Dedifferentiated amniotic fluid mesenchymal stem cell (primary cell): ENCODE measurements at regions not wholly inside any gene's neighbourhood (a gene's known extent, or its start where the extent isn't known, plus 50 kb on each side); places are given as distances from the start of the nearest gene placed in this dataset.
"Not testable (repeated sequence)": the region's sequence is repeated elsewhere in the genome, so short reads cannot be mapped to it uniquely, and the experiment has no call there.

Experiments
- DNase-seq: peaks from one replicate; pipeline ENCODE4 v3.0.0-alpha.2; 2016; ENCODE audit errors: extremely low spot score

DNA sequence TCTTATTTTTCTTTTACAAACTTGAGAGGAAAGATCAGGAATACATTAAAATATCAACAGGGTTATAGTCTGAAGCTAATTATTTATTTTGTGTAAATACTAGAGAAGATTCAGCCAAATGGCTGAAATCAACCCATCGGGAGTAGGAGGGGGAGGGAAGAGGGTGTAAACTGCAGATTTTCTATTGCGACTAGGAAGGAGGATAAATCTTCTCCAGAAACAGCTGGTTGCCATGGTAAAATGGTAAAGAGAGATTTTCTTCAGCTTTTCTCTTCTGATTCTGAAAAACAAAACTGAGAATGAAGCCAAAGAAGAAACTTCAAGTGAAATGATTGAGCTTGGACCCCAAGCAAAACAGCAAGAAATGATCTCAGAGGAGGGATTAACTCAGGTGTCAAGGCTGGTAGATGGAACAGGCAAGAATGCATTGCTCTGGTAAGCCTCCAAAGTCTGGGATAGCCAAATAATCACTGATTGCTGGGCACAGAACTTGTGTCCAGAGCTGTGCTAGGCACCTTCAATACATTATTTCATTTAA, 193.5 kb upstream of the SPTLC3 start:
- DNase-seq, result no peak

DNA sequence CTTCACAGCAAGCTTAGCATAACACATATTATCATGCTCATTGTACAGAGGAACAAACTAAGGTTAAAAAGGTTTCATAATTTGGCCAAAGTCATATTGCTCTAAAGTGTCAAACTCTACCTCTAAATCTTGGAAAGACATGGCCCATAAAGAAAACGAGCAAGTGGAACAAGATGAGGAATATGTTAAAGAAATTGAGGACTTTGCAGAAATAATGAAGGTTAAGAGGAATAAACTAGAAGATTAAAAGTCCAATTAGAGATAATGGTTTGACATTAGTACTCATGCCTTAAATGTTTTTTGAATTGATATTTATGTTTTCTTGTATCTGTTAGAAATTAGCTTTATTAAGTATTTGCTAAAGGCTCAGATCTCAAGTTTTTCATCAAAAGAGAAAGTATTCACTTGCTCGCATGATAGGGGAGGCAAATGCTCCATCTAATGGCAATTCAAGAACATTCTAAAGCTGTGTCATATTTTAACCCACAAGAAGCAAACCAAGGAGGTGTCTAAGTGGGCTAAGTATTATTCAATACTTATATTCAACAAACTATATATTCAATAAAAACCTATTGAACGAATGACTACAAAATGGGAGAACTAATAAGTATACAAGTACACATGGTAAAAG, 192.9 kb upstream of the SPTLC3 start:
- no peak for DNase-seq

DNA sequence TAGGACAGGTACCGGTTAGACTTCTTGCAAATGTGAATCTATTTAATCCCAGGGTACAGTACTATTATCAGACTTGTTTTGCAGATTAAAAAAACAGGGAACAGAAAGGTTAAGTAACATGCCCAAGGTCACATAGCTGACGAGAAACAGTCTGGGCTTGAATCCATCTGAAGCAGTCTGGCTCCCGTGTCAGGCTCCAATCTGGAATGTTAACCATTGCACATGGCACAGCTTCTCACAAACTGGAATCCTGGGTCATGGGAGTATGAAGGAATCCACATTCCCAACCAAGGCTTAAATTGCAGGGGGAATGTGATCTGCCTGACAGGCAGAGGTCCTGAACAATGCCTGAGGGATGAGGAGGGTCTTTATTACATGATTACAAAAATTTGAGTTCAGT, 187.5 kb upstream of the SPTLC3 start:
- DNase-seq, result no peak

DNA sequence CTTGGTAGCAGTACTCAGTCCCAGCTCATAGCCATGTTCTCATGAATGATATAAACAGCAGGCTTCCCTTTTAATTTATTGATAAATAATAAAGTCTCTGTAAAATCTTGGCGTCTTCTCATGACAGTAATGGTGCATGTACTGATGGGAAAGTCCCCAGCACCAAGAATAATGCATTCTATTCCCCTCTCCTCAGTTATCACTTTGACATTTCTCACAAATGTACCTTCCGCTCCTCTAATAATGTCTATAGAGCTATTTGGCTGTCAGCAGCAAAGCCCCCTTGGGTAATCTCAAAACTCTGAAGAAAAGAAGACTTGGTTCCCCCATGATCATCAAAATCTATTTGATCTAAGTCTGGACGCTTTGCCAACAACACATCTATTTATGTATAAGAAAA, 185.0 kb upstream of the SPTLC3 start:
- no peak for DNase-seq

DNA sequence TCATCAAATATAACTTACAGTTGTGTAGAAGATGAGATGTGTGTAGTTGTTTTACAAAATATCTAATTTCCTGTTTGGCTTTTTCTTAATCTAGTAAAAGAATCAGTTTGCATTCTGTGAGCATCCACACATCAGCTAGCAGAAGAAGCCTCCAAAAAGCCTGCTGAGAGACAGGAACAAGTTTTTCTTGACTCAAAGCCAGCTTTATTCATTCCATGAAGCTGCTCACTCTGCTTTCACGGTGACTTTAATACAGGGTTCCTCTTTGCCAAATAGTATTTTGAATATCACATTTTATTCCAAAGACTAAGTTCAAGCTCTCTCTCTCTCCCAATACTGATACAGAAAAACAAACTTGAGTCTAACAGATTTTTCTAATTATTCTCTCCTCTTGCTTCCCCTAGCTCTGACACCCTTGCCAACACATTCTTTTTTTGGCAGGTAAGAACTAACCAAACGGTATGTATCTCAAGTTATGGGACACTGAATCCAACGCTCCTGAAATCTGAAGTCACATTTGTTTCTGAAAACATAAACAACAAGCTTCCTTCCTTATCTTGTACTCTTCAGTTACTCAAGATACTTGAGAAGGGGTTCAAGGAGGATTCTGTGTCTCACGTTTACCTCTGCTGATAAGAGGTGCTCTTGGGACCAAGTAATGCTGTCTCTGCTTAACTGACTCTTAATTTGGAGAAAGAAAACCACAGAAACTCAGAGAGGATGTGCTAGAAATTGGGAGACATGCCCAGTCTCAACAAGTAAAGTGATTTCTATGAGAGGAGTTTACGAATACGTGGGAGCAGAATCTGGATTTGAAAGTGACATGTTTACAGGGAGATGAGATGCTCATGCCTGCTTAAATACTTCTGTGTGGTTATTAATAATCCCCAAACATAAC, 184.2 kb upstream of the SPTLC3 start:
- no peak for DNase-seq

DNA sequence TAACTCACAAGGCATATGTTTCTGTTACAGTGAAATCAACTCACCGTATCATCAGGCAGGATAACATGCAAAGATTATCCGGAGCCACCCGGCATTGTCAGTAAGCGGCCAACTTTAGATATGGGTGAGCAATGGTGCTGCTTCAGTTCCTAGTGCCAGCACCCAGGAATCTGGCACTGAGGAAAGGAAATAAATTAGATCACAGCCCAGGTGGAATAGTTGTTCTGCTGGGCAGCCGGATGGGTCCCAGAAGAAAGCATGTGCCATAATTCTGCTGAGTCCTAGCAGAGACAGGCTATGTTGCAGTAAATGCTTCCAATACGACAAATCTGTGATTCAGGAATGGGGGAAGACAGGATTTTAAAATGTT, 183.6 kb upstream of the SPTLC3 start:
- no peak for DNase-seq

DNA sequence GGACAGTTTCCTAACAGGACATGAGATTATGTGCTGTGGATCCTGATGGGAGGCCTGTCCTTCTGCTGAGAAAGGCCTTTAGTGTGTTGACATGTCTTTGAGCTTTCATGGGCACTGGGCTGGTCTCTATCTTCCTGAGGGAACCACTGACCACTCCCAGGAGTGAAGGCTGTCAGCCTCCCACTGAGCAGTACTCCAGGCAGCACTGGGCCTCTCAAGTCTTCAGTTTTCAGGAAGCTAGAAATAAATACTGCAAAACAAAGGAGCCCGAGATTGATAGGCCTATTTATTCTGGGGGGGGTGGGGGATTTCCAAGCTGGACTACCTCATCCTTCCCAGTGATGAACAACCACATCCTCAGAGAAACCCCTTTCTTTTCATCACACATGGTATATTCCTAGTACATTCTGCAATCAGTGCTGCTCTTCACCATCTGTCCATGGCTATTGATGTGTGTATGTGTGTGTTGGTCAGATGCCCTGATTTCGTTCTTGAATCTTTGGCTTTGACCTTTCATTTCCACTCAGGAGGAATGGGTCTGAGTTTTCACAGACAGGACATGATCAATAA, 180.9 kb upstream of the SPTLC3 start:
- no peak for DNase-seq

DNA sequence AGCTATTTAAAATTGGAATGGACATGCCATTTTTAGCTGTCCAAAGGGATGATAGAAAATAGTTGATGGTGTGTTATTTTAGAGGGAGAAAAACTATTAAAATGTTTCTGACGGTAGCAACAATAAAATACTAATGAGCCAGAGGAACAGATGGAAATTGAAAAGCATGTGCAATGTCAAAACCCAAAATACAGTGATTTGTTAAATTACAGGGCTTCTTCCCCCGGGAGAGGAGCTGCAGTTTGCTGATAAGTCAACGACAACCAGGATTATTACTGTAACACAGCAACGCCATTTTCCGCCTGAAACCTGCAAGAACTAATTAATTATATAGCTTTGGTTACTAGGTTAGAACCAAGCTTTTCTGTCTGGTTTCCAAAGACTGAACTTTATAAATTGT, 179.6 kb upstream of the SPTLC3 start:
- DNase-seq, result no peak

DNA sequence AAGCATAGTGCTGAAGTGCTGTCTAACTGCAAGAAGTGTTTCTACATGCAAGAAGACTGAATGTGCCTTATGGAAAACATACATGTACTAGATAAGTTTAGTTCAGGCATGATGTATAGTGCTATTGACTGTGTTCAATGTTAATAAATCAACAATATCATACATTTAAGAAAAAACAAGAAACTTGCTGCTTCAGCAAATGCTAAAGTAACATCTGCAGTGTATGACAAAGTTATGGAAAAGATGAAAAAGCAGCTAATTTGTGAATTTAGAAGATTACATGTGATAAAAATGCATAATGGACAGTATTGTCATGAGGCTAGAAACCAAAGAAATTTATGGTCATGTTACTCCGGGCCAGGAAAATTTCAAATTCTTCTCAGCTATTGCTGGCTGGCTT, 174.9 kb upstream of the SPTLC3 start:
- DNase-seq, result no peak

DNA sequence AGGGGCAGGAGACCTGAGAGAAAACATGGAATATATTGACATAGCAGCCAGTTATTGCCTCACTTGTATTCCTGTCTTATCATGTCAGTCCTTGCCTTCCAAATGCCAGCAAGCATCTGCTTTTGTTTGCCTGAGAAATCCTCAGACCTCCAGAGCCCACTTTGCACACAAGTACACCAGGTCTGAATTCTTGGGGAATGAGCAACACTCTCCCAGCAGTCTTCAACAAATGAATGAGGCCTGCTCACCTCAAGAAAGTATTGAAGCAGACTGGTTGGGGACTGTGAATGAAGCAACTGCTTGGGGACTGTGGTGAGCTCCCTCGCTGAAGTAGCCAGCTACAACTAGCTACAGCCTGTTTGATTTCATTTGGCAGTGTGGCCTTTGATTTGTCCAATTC, 172.8 kb upstream of the SPTLC3 start:
- no peak for DNase-seq

DNA sequence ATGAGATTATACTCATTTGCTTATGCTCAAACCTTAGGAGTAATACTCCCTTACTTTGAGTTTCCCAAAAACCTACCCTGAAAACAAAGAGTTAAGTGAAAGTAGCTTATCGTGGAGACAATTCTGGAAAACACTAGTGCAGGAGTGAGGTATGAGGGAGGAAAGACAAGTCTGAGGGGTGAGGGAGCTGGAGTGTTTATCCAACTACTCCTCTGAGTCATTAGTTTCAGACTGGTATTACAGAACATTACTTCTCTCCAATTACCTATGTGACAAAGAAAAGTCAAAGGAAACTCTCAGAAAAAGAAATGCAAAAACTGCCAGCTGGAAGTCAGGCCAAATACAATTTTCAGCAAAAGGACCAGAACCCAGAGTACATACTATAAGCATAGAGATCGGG, 171.1 kb upstream of the SPTLC3 start:
- no peak for DNase-seq

DNA sequence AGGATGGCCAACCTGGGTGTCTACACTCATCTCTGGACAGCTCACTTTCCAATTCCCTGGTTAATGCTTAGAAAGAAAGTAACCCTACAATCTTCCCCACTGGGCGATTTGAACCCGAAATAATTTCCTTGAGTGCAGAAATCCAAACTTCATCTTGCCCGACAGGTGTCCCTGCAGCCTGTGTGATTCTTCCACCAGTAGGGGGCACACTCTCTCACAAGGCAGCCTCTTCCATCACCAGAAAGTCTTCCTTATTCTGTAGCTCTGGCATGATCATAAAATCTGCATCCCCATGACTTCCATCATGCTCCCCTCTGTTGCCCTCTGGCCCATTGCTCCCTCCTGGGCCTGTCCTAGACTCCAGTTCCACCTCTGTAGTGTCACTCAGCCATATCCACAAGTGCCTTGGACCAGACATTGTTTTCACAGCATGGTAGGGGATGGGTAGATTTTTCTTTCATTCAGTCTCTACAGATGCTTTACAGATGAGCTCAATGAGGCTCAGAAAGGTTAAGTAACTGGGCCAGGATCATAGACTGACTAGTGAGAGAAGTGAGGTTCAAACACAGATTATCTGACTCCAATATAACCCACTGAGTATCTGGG, 170.4 kb upstream of the SPTLC3 start:
- no peak for DNase-seq

DNA sequence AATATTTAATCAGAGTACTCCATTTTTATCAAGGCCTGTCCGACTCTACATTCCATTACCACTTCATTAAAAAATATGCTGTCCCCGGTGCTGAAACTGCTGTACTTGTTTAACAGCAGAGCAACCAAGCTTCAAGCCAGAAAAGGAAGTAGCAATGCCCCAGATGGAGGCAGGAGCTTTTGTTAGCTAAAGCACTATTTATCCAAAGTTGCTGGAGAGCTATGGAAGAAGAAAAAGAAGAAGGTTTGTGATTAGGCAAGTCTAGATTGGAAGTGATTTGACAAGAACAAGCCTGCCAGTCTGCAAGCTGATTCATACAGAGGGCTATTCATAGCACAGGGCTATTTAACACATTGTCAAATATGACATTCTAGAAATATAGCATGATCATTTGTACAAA, 160.9 kb upstream of the SPTLC3 start:
- no peak for DNase-seq

DNA sequence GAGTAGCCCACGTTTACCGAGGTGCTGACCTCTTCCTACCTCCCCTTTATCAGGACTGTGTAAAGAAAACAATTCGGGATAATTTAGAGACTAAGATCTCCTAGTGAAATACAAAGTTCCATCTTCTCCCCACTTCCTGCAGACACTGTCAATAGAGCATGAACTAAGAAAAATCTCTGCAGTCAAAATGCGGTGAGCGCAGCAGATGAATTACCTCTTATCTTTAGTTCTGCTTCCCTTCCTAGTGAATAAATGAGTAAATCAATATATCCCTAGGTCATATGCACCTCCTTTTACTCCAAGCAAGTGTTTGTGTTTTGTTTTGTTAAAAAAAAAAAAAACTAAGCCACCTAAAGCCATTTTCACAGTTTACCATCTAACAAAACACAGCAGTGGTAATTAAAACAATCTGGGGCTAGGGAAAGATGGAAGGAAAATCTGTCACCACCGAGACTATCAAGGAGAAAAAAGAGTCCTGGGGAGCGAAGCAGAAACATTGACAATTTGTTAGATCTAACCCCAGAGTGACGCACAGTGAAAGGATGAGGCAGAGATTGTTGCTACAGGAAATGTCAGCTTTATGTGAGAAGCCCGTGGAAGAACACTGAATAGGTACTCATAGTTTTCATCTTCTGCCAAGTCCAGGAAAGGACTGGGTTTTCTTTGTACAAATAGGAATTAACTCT, 159.4 kb upstream of the SPTLC3 start:
- DNase-seq, result no peak

DNA sequence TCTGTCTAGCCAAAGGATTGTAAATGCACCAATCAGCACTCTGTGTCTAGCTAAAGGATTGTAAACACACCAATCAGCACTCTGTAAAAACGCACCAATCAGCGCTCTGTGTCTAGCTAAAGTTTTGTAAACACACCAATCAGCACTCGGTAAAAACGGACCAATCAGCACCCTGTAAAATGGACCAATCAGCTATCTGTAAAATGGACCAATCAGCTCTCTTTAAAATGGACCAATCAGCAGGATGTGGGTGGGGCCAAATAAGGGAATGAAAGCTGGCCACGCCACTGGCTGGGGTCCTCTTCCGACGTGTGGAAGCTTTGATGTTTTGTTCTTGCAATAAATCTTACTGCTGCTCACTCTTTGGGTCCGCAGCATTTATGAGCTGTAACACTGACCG, 151.1 kb upstream of the SPTLC3 start:
- DNase-seq, result not testable (repeated sequence)

DNA sequence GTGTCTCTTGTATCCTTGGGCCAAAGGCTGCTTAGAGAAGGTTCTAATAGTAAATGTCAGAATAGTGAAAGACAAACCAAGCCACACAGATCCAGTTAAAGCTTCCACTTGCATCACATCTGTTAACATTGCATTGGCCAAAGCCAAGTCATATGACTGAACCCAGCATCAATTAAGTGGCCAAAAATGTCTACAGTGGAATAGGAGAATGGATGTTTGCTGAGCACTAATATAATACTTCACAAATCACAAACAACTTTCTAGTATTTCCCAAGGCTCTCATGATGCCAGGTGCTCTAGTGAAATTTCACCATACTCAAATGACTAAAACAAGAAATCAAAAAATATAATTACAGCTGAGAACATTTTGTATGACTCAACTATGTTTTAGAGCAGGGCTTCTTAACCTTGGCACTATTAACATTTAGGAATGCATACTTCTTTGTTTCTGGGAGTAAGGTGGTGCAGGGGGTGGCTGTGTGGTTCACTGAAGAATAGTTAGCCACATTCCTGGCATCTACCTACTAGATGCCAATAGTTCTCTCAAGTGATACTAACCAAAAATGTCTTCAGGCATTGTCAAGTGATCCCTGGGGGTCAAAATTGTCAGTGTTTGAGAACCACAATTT, 148.0 kb upstream of the SPTLC3 start:
- DNase-seq, result no peak

DNA sequence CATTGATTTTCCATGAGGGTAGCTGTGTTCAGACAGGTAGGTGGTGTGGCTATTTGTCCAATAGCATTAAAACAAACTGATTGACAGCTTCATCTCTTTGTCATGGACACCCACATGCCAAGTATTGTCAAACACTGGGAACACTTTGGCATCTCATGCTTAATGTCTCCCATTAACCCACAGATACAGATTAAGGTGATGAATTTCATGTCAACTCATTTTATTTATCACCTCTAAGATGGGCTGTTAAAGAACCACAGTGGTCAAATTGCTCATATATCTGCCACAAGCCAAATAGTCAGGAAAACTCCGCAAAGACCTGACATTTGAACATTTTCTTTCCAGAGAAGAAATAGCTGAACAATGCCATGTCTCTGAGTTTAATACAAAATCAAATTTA, 139.1 kb upstream of the SPTLC3 start:
- no peak for DNase-seq

DNA sequence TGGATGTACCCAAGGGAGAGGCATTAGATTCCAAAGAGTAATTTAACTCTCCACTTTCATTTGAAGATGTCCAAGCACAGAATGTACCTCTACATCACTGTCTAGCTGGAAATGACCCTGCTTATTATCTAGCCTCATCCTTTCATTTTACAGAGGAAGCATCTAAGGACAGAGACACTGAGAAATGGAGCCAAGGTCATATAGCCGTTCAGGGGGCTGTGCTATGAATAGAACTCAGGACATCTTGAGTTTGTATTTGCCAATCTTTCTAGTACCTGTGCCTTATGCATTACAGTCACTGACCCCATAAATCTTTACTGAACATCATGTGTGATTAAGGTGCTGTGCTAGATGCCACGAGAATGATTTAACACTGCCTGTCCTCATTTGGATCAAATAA, 138.2 kb upstream of the SPTLC3 start:
- no peak for DNase-seq

DNA sequence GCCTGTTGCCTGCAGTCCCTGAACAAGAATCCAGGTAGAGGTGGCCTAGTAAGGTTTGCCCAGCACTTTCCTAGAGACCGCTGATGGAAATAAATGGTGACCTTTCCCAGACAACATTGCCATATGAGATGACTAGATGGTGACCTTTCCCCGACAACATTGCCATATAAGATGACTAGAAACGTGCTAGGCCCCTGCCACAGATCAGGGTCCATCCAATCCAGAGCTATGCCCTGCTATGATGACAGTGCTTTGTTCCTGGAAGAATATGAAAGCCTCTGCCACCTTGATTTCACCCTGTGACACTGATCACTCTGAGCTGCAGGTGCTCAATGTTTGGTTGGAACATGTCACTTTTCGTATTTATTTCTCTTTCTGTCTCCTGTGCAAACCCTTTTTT, 133.8 kb upstream of the SPTLC3 start:
- DNase-seq, result no peak

DNA sequence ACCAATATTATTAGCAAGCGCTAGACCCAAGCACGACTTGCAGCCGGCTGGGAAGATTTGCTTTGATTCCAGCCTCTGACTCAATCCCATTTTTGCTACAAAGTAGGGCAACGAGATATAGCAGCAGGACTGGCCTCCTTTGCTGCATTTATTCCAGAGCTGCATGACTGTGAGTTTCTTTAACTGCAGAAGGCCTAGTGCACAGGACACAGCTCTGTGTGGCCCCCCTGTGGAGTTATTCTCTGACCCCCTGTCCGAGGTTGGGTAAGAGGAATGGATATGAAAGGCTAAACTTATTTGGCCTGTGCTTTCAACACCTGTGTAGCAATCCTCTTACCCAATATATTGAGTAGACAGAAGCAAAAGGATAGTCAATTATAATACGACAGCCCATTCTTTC, 133.3 kb upstream of the SPTLC3 start:
- DNase-seq, result no peak

DNA sequence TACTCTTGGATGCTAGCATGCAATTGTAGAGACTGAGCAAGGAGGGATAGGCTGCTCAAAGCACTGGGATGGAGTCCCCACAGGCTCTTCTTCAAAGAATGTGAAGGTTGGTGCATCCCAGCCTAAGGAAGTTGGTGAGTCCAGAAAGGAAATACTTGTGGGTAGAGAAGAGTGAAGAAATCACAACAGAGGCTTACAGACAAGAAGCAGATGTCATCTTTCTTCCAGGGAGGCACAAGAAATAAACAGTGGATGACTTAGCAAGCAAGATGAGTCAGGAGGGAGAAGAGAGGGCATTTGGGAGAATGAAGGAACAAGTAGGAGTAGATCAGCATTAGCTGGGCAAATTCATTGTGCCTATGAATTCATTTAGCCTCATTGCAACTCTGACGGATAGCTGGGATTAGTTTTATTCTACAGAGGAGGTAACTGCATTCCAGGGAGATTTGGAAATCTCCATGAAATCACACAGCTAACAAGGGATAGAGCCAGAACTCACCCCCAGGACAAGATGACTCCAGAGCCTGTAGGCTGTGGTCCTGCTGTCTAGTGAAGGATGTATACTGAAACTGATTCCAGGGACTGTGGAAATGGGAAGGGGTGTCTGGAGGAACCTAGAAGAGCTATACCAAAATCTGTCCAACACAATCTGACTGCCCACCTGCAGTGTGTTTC, 125.8 kb upstream of the SPTLC3 start:
- DNase-seq, result no peak
